ENCODE measurements at regions not wholly inside any gene's neighbourhood (a gene's known extent, or its start where the extent isn't known, plus 50 kb on each side); places are given as distances from the start of the nearest gene placed in this dataset.

DNA sequence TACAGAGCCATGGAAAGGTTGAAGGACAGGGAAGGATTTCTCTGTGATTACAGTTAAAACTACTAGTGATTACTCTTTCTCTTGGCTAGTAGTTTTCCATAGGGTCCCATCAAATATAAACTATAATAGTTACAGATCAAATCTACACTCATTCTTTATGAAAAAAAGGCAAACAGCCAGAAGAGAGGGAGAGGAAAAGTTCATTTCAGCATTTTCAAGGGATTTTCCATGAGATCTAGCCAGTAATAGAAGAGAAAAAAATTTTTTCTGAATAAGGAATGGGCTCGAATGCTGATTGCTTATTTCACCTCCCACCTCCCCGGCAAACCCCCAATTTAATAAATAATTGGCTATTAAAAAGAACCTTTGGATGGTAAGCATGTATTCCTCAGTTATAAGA is 74.8 kb upstream of the BLID start:
- Mint-ChIP-seq H3K36me3 (ENCODE audit: low read depth) (no peaks in the 10 kb centered on the region), H3K27ac (no peak overlapping the region), H3K27me3 (peaks cover 13% of the 10 kb centered on the region), H3K4me3 (no peak overlapping the region), H3K4me1 (ENCODE audit: low read depth) (peaks cover 3% of the 10 kb centered on the region), H3K9me3 (no peaks in the 10 kb centered on the region)
- TF ChIP-seq, protein P1, sequence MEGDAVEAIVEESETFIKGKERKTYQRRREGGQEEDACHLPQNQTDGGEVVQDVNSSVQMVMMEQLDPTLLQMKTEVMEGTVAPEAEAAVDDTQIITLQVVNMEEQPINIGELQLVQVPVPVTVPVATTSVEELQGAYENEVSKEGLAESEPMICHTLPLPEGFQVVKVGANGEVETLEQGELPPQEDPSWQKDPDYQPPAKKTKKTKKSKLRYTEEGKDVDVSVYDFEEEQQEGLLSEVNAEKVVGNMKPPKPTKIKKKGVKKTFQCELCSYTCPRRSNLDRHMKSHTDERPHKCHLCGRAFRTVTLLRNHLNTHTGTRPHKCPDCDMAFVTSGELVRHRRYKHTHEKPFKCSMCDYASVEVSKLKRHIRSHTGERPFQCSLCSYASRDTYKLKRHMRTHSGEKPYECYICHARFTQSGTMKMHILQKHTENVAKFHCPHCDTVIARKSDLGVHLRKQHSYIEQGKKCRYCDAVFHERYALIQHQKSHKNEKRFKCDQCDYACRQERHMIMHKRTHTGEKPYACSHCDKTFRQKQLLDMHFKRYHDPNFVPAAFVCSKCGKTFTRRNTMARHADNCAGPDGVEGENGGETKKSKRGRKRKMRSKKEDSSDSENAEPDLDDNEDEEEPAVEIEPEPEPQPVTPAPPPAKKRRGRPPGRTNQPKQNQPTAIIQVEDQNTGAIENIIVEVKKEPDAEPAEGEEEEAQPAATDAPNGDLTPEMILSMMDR (IDR thresholded peaks at IDR 0.05), result no peak
- no peak for ATAC-seq
- DNase-seq, result no peak
- CTCF ChIA-PET, result no interaction called here
- intact Hi-C loops (cut with micrococcal nuclease), result no loop called here
- POLR2A ChIA-PET, result no interaction called here

DNA sequence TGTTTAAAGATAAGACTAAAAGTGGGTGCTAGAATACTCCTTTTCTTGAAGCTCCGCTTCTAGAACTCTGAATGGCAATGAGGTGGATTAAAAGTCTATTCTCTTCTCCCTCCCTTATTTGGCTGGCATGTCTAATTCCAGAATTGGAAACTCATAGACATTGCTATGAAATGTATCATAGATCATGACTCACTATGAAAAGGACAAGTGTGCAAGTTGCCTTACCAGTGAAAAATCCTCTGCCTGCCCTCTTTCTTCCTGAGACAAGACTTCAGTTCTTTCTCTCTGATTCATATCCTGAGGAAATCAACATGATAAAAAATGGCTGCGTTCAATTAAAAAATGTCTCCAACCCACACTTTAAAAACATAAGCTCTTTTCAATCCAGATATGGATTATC is 73.2 kb upstream of the BLID start:
- ATAC-seq, result no peak
- Mint-ChIP-seq H3K36me3 (ENCODE audit: low read depth) (no peaks in the 10 kb centered on the region), H3K4me1 (ENCODE audit: low read depth) (peaks cover 3% of the 10 kb centered on the region), H3K4me3 (no peak overlapping the region), H3K27me3 (peaks cover 19% of the 10 kb centered on the region), H3K9me3 (no peaks in the 10 kb centered on the region), H3K27ac (no peak overlapping the region)
- ChIA-PET POLR2A (no interaction called here), CTCF (interaction anchor here (1.2 kb wide), 1 partner anchor 81 kb away, joined by 3 read pairs; no protein-coding TSS in a partner anchor)
- DNase-seq, result no peak
- intact Hi-C loops (cut with micrococcal nuclease), result no loop called here
- TF ChIP-seq, protein P1 (IDR thresholded peaks at IDR 0.05), result no peak

DNA sequence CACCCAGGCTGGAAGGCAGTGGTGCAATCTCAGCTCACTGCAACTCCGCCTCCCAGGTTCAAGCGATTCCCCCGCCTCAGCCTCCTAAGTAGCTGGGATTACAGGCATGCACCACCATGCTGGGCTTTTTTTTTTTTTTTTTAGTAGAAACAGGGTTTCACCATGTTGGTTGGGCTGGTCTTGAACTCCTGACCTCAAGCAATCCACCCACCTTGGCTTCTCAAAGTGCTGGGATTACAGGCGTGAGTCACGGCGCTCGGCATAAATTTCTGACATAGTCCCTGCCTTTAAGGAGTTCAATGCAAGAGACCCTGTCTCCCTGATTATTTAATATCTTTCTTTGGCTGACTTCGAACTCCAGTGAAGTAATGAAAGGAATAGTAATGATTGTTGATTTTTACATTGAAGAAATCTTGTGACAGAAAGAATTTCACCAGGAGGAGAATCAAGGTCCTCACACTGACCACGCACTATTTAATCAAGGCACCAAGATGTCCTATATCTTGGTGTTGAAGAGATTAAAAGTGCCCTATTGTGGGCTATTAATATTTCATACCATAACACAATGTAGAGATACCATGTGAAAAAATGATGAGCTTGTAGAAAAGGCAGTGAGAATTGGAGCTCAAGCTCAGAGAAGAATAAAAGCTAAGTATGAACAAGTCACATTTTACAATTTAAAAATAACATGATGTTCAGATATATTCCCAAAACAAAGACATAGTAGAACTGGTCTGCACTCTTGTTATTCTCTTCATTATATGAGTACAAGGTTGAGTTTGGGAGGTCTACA is 71.6 kb upstream of the BLID start:
- Mint-ChIP-seq H3K4me1 (ENCODE audit: low read depth) (no peaks in the 10 kb centered on the region), H3K4me3 (no peak overlapping the region), H3K27me3 (peaks cover 22% of the 10 kb centered on the region), H3K27ac (no peak overlapping the region), H3K9me3 (no peaks in the 10 kb centered on the region), H3K36me3 (ENCODE audit: low read depth) (no peaks in the 10 kb centered on the region)
- DNase-seq (no peak), ATAC-seq (no peak)
- intact Hi-C loops (cut with micrococcal nuclease), result no loop called here
- ChIA-PET POLR2A (no interaction called here), CTCF (no interaction called here)
- TF ChIP-seq, protein P1 (IDR thresholded peaks at IDR 0.05), result no peak

DNA sequence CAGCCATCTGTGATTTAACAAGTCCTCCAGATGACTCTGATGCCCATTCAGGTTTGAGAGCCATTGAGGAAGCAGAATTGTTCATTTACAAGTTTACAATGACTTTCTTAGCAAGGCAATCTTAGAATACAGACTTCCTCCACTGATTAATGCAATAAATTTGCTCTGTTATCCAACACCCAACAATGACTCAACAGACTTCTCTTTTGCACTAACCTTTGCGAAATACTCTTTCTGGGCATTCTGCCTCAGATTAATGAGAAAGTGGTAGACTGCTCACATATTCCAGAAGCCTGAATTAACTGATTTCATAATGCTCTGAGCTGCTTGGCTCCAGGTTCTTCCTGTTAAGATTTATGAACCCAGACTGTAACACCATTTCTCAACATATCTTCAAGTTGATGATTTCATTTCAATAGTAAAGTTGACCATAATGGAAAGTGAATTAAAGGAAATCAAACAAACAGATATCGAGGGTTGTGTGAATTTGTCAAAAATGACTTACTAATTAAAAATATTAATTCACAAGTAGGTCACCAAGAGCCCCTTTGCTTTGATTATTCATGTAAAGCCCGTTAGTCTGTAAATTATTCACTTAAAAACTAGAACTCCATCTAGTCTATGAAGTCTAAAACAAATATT is 70.5 kb upstream of the BLID start:
- H3K4me3 Mint-ChIP-seq, result no peak overlapping the region
- no peak overlapping the region for H3K27ac Mint-ChIP-seq
- CTCF ChIA-PET, result no interaction called here
- intact Hi-C loops (cut with micrococcal nuclease), result no loop called here
- H3K9me3 Mint-ChIP-seq, result no peaks in the 10 kb centered on the region
- peaks cover 23% of the 10 kb centered on the region for H3K27me3 Mint-ChIP-seq
- ATAC-seq (no peak), DNase-seq (no peak)
- no peaks in the 10 kb centered on the region for H3K4me1 Mint-ChIP-seq (ENCODE audit: low read depth)
- no peaks in the 10 kb centered on the region for H3K36me3 Mint-ChIP-seq (ENCODE audit: low read depth)
- POLR2A ChIA-PET, result no interaction called here
- TF ChIP-seq, protein P1 (IDR thresholded peaks at IDR 0.05), result no peak

DNA sequence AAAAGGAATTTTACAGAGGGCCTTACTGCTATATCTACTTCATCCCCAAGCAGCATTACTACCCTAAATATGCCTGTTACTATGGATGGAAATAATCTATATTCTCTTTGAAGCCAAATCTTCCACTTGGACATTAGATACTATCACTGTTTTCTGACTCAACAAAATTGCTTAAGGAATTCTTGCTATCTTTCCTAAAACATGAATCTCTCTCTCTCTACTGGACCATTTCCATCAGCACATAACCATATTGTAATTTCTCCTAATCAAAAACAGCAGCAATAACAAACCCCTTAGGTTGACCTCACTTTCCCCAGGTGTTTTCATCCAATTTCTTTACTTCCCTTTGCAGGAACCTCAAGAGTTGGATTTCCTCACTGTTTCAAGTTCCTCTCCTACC is 67.9 kb upstream of the BLID start:
- ATAC-seq (no peak), DNase-seq (no peak)
- H3K4me3 Mint-ChIP-seq, result no peak overlapping the region
- POLR2A ChIA-PET, result no interaction called here
- no peak overlapping the region for H3K27ac Mint-ChIP-seq
- CTCF ChIA-PET, result no interaction called here
- TF ChIP-seq, protein P1 (IDR thresholded peaks at IDR 0.05), result no peak
- H3K36me3 Mint-ChIP-seq (ENCODE audit: low read depth), result no peaks in the 10 kb centered on the region
- H3K4me1 Mint-ChIP-seq (ENCODE audit: low read depth), result no peaks in the 10 kb centered on the region
- peaks cover 18% of the 10 kb centered on the region for H3K27me3 Mint-ChIP-seq
- intact Hi-C loops (cut with micrococcal nuclease), result no loop called here
- no peaks in the 10 kb centered on the region for H3K9me3 Mint-ChIP-seq

Measured in activated CD8-positive, alpha-beta T cell treated with anti-CD3 and anti-CD28 coated beads for 36 hours (primary cell).